HEK293T (cell line): ENCODE measurements at regions not wholly inside any gene's neighbourhood (a gene's known extent, or its start where the extent isn't known, plus 50 kb on each side); places are given as distances from the start of the nearest gene placed in this dataset.

Experiments used
- CTCF ChIA-PET: fragments of 350-600 bp; formaldehyde crosslinking; extraction: SDS; loops from one replicate; lab custom pipeline; 2021; ENCODE audit warnings: antibody characterized with exemption, inconsistent platforms; lab: Yijun Ruan, JAX
- POLR2A ChIA-PET: fragments of 350-600 bp; formaldehyde crosslinking; extraction: SDS; loops from one replicate; lab custom pipeline; 2020; ENCODE audit warnings: antibody characterized with exemption, inconsistent platforms; lab: Yijun Ruan, JAX
- DNase-seq: peaks from one replicate; pipeline ENCODE4 v3.0.0; 2012; ENCODE audit warnings: mixed read lengths; ENCODE audit errors: extremely low spot score
- ARNT ChIP-seq: fragments of 450-650 bp; IDR thresholded peaks from 2 replicates; pipeline ENCODE4 v1.6.1; 2017; ENCODE audit warnings: mild to moderate bottlenecking
- BHLHE40 ChIP-seq: fragments of 450-650 bp; IDR thresholded peaks from 2 replicates; pipeline ENCODE4 v1.6.1; 2016; ENCODE audit warnings: mild to moderate bottlenecking, moderate library complexity, borderline replicate concordance
- CTBP1 ChIP-seq: fragments of 450-650 bp; IDR thresholded peaks from 2 replicates; pipeline ENCODE4 v1.6.1; 2016; ENCODE audit warnings: borderline replicate concordance
- ELF4 ChIP-seq: fragments of 450-650 bp; IDR thresholded peaks from 2 replicates; pipeline ENCODE4 v1.6.1; 2017; ENCODE audit warnings: antibody characterized with exemption
- FOXA1 ChIP-seq: fragments of 450-650 bp; IDR thresholded peaks from 2 replicates; pipeline ENCODE4 v1.6.1; 2016; ENCODE audit warnings: mild to moderate bottlenecking
- FOXK2 ChIP-seq: fragments of 450-650 bp; IDR thresholded peaks from 2 replicates; pipeline ENCODE4 v1.6.1; 2016; ENCODE audit warnings: mild to moderate bottlenecking
- FOXM1 ChIP-seq: fragments of 450-650 bp; IDR thresholded peaks from 2 replicates; pipeline ENCODE4 v1.6.1; 2017; ENCODE audit warnings: mild to moderate bottlenecking, borderline replicate concordance
- HDGF ChIP-seq: fragments of 450-650 bp; IDR thresholded peaks from 2 replicates; pipeline ENCODE4 v1.6.1; 2017; ENCODE audit warnings: antibody characterized with exemption, borderline replicate concordance
- L3MBTL2 ChIP-seq: fragments of 450-650 bp; conservative IDR thresholded peaks from 2 replicates; pipeline ENCODE4 v1.6.1; 2016; ENCODE audit warnings: mild to moderate bottlenecking
- LEF1 ChIP-seq: fragments of 450-650 bp; IDR thresholded peaks from 2 replicates; pipeline ENCODE4 v1.6.1; 2017; ENCODE audit warnings: mild to moderate bottlenecking, borderline replicate concordance
- NFRKB ChIP-seq: fragments of 450-650 bp; IDR thresholded peaks from 2 replicates; pipeline ENCODE4 v1.6.1; 2016; ENCODE audit warnings: mild to moderate bottlenecking, moderate library complexity
- PKNOX1 ChIP-seq: fragments of 450-650 bp; IDR thresholded peaks from 2 replicates; pipeline ENCODE4 v1.6.1; 2016
- SP1 ChIP-seq: fragments of 450-650 bp; IDR thresholded peaks from 2 replicates; pipeline ENCODE4 v1.6.1; 2017
- SUZ12 ChIP-seq: fragments of 450-650 bp; IDR thresholded peaks from 2 replicates; pipeline ENCODE4 v1.6.1; 2016; ENCODE audit warnings: mild to moderate bottlenecking
- TARDBP ChIP-seq: fragments of 450-650 bp; IDR thresholded peaks from 2 replicates; pipeline ENCODE4 v1.6.1; 2016
- ZNF384 ChIP-seq: fragments of 450-650 bp; IDR thresholded peaks from 2 replicates; pipeline ENCODE4 v1.6.1; 2016

- ChIA-PET CTCF (no interaction called here), POLR2A (no interaction called here)
- TF ChIP-seq FOXK2 (no peak), L3MBTL2 (no peak), BHLHE40 (no peak), ZNF384 (no peak), SUZ12 (no peak), LEF1 (no peak)
Observed at GRCh38 chr3:193754719-193755118, 161.7 kb downstream of the OPA1 start.

GRCh38 chr3:193756536-193756935 lies 163.5 kb downstream of the OPA1 start:
- CTCF ChIA-PET = interaction anchor here (0.7 kb wide), 1 partner anchor 368 kb away, joined by 3 read pairs; no protein-coding TSS in a partner anchor
- POLR2A ChIA-PET = no interaction called here
- TF ChIP-seq FOXM1 (no peak), TARDBP (no peak), ELF4 (no peak), LEF1 (no peak), ZNF384 (no peak), NFRKB (no peak), HDGF (no peak), PKNOX1 (no peak), L3MBTL2 (no peak), CTBP1 (no peak), BHLHE40 (no peak), FOXK2 (no peak), ARNT (no peak), FOXA1 (no peak), SUZ12 (no peak), SP1 (no peak)
- DNase-seq = no peak

More at GRCh38 chr3:193754719-193755118, 161.7 kb downstream of the OPA1 start:
- no peak for DNase-seq

- POLR2A ChIA-PET = no interaction called here
- CTCF ChIA-PET = no interaction called here
- TF ChIP-seq ZNF384 (no peak), TARDBP (no peak), SP1 (no peak), HDGF (no peak), FOXM1 (no peak), ARNT (no peak), CTBP1 (no peak)
- no peak for DNase-seq
Observed at GRCh38 chr3:193757457-193757856, 164.4 kb downstream of the OPA1 start.

GRCh38 chr3:193761969-193762368 lies 169.0 kb downstream of the OPA1 start:
- no peak for DNase-seq
- ChIA-PET CTCF (no interaction called here), POLR2A (no interaction called here)
- no peak for TF ChIP-seq BHLHE40
- no peak for TF ChIP-seq L3MBTL2
- TF ChIP-seq FOXK2 = no peak
- no peak for TF ChIP-seq FOXA1
- TF ChIP-seq LEF1 = no peak
- no peak for TF ChIP-seq FOXM1
- TF ChIP-seq ZNF384 = no peak
- no peak for TF ChIP-seq CTBP1

GRCh38 chr3:193762657-193763056 lies 169.6 kb downstream of the OPA1 start:
- ChIA-PET POLR2A (no interaction called here), CTCF (no interaction called here)
- no peak for DNase-seq
- TF ChIP-seq ZNF384 = no peak
- no peak for TF ChIP-seq TARDBP
- no peak for TF ChIP-seq LEF1
- no peak for TF ChIP-seq HDGF
- no peak for TF ChIP-seq FOXM1
- no peak for TF ChIP-seq CTBP1
- TF ChIP-seq SUZ12 = no peak
- no peak for TF ChIP-seq BHLHE40
- no peak for TF ChIP-seq NFRKB
- TF ChIP-seq SP1 = no peak
- no peak for TF ChIP-seq L3MBTL2
- TF ChIP-seq PKNOX1 = no peak
- no peak for TF ChIP-seq ARNT
- TF ChIP-seq FOXA1 = no peak
- no peak for TF ChIP-seq ELF4
- TF ChIP-seq FOXK2 = no peak

- ChIA-PET CTCF (no interaction called here), POLR2A (no interaction called here)
- TF ChIP-seq LEF1 (no peak), SP1 (no peak), BHLHE40 (no peak)
- DNase-seq = no peak
Observed at GRCh38 chr3:193764959-193765358, 172.0 kb downstream of the OPA1 start.

- POLR2A ChIA-PET = interaction anchor here (0.9 kb wide), 1 partner anchor 23 kb away, joined by 3 read pairs; no protein-coding TSS in a partner anchor
Observed at GRCh38 chr3:193767353-193768069, 174.5 kb downstream of the OPA1 start.

More at GRCh38 chr3:193767353-193768069, 174.5 kb downstream of the OPA1 start:
- CTCF ChIA-PET = interaction anchor here (0.7 to 1.6 kb wide), 4 partner anchors 12 to 49 kb away, joined by 3 to 5 read pairs (median 4); no protein-coding TSS in a partner anchor
- DNase-seq = no peak
- TF ChIP-seq SP1 (no peak), BHLHE40 (no peak), TARDBP (no peak), HDGF (no peak), SUZ12 (no peak), CTBP1 (no peak), L3MBTL2 (no peak), LEF1 (no peak), ELF4 (no peak), PKNOX1 (no peak), NFRKB (no peak), FOXM1 (no peak), FOXA1 (no peak), ARNT (no peak), ZNF384 (no peak), FOXK2 (no peak)
